PFSK-1 (cell line): ENCODE measurements at regions not wholly inside any gene's neighbourhood (a gene's known extent, or its start where the extent isn't known, plus 50 kb on each side); places are given as distances from the start of the nearest gene placed in this dataset.

ENCODE experiments used
- FOXP2 ChIP-seq: optimal IDR thresholded peaks from 2 replicates; pipeline ENCODE3; 2011; ENCODE audit warnings: borderline replicate concordance, control low read depth, inconsistent platforms; ENCODE audit not compliant: insufficient read depth; ENCODE audit errors: extremely low read length, extremely low read depth
- POLR2AphosphoS5 ChIP-seq: IDR thresholded peaks from 2 replicates; pipeline ENCODE4 v1.6.1; 2012; ENCODE audit warnings: low read depth, mild to moderate bottlenecking, control low read depth, low read length, moderate library complexity
- SIN3A ChIP-seq: IDR thresholded peaks from 2 replicates; pipeline ENCODE4 v1.6.1; 2012; ENCODE audit warnings: mild to moderate bottlenecking, low read length, moderate library complexity, borderline replicate concordance; ENCODE audit not compliant: insufficient read depth
- TAF1 ChIP-seq: IDR thresholded peaks from 2 replicates; pipeline ENCODE4 v1.6.1; 2012; ENCODE audit warnings: low read length, control low read depth, borderline replicate concordance; ENCODE audit not compliant: insufficient read depth
- TF ChIP-seq, protein P1 (sequence below), 2 experiments: IDR thresholded peaks; 2 replicates each; pipeline versions ENCODE4 v1.6.1 to v1.8.0; 2011 to 2012; ENCODE audit warnings: low read depth in 2 of 2, low read length in 2 of 2, control low read depth in 1 of 2, inconsistent platforms in 1 of 2, mild to moderate bottlenecking in 1 of 2, moderate library complexity in 1 of 2; ENCODE audit not compliant: insufficient read depth in 1 of 2

DNA sequence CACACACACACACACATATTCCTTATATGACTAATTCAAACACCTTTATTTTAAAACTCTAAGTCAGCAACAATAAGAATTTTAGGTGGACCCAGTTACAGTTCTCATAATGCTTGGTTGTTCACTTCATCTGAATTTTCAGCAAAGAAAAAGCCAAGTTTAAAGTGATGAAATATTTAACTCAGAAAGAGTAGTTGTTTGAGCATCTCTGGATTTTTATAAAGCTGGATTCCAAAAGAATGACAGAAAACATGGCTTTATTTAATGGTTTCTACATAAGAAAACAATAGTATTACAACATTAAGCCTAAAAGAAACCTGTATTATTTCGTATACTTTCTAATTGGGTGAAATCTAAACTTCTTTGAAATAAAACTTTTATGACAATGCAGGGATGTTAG is 54.2 kb upstream of the ADAMTS5 start:
- no peak for TF ChIP-seq FOXP2
- TF ChIP-seq, protein P1, sequence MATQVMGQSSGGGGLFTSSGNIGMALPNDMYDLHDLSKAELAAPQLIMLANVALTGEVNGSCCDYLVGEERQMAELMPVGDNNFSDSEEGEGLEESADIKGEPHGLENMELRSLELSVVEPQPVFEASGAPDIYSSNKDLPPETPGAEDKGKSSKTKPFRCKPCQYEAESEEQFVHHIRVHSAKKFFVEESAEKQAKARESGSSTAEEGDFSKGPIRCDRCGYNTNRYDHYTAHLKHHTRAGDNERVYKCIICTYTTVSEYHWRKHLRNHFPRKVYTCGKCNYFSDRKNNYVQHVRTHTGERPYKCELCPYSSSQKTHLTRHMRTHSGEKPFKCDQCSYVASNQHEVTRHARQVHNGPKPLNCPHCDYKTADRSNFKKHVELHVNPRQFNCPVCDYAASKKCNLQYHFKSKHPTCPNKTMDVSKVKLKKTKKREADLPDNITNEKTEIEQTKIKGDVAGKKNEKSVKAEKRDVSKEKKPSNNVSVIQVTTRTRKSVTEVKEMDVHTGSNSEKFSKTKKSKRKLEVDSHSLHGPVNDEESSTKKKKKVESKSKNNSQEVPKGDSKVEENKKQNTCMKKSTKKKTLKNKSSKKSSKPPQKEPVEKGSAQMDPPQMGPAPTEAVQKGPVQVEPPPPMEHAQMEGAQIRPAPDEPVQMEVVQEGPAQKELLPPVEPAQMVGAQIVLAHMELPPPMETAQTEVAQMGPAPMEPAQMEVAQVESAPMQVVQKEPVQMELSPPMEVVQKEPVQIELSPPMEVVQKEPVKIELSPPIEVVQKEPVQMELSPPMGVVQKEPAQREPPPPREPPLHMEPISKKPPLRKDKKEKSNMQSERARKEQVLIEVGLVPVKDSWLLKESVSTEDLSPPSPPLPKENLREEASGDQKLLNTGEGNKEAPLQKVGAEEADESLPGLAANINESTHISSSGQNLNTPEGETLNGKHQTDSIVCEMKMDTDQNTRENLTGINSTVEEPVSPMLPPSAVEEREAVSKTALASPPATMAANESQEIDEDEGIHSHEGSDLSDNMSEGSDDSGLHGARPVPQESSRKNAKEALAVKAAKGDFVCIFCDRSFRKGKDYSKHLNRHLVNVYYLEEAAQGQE (IDR thresholded peaks at IDR 0.05; ENCODE audit: insufficient read depth in 1 of 2, low read depth in 2 of 2, low read length in 2 of 2) = no peak
- TF ChIP-seq POLR2AphosphoS5 = no peak
- TF ChIP-seq SIN3A = no peak
- TF ChIP-seq TAF1 = no peak
